Activated CD4-positive, alpha-beta memory T cell treated with anti-CD3 and anti-CD28 coated beads for 36 hours (primary cell): ENCODE measurements at regions not wholly inside any gene's neighbourhood (a gene's known extent, or its start where the extent isn't known, plus 50 kb on each side); places are given as distances from the start of the nearest gene placed in this dataset.
A peak's percentile ranks its signal among the peaks of the same experiment; 100 is the strongest.
"Not testable (repeated sequence)": the region's sequence is repeated elsewhere in the genome, so short reads cannot be mapped to it uniquely, and the experiment has no call there.

Experiments
- CTCF ChIA-PET: fragments of 350-600 bp; sonication (Branson Sonifier 250); formaldehyde crosslinking; loops from one replicate; lab custom pipeline; 2021; ENCODE audit warnings: antibody characterized with exemption, inconsistent platforms; lab: Charles Lee
- POLR2A ChIA-PET: fragments of 350-600 bp; sonication (Branson Sonifier 250); formaldehyde crosslinking; loops from one replicate; lab custom pipeline; 2021; ENCODE audit warnings: antibody characterized with exemption; lab: Charles Lee
- DNase-seq: peaks from one replicate; pipeline ENCODE4 v3.0.0-alpha.2; 2020
- H3K27ac Mint-ChIP-seq: one replicate; pipeline ENCODE4 v1.8.0; 2021; ENCODE audit warnings: mixed read lengths
- H3K27me3 Mint-ChIP-seq: one replicate; pipeline ENCODE4 v1.8.0; 2021; ENCODE audit warnings: mixed read lengths
- H3K36me3 Mint-ChIP-seq: one replicate; pipeline ENCODE4 v1.8.0; 2021; ENCODE audit warnings: mixed read lengths
- H3K4me1 Mint-ChIP-seq: one replicate; pipeline ENCODE4 v1.8.0; 2021; ENCODE audit warnings: low read depth, mixed read lengths
- H3K4me3 Mint-ChIP-seq: one replicate; pipeline ENCODE4 v1.8.0; 2021; ENCODE audit warnings: mild to moderate bottlenecking, mixed read lengths
- H3K9me3 Mint-ChIP-seq: one replicate; pipeline ENCODE4 v1.8.0; 2021; ENCODE audit warnings: mixed read lengths
- intact Hi-C: fragments of 100-400 bp; cut with micrococcal nuclease; formaldehyde crosslinking; loops from one replicate; pipeline ENCODE4 v1.15.1; 2023

- ChIA-PET CTCF (no interaction called here), POLR2A (no interaction called here)
- Mint-ChIP-seq H3K36me3 (peaks cover 6% of the 10 kb centered on the region), H3K27ac (no peak overlapping the region), H3K27me3 (peaks cover 15% of the 10 kb centered on the region), H3K9me3 (peaks cover 22% of the 10 kb centered on the region), H3K4me3 (no peak overlapping the region), H3K4me1 (no peaks in the 10 kb centered on the region)
- intact Hi-C loops: no loop called here
- no peak for DNase-seq
Measured at GRCh38 chr1:157213836-157214235, 75.6 kb upstream of the ETV3 start.

DNA sequence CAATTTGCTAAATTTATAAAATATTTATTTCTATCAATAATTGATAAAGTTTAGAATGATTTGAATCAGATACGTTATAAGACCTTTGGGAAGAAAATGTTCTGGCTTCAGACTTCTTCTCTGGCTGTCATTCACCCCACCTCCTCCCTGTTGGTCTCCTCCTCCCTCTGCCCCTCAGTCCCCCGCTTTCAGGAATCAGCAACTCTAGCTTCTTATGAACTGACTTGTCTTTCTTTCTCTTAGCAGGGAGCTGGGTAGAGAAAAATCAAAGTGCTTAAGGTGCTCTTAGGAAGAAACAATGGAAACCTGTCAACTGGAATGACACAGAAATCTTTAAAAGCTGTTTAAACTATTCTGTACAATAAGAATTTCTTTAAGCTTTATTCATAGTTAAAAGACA lies 71.3 kb upstream of the ETV3 start:
- ChIA-PET POLR2A (no interaction called here), CTCF (no interaction called here)
- Mint-ChIP-seq H3K27ac (no peak overlapping the region), H3K27me3 (peaks cover 14% of the 10 kb centered on the region), H3K4me1 (no peaks in the 10 kb centered on the region), H3K36me3 (peaks cover 6% of the 10 kb centered on the region), H3K4me3 (no peak overlapping the region), H3K9me3 (peaks cover 15% of the 10 kb centered on the region)
- no peak for DNase-seq
- intact Hi-C loops: no loop called here

- intact Hi-C loops, DNase-seq, H3K27ac Mint-ChIP-seq, POLR2A ChIA-PET, H3K36me3 Mint-ChIP-seq, H3K27me3 Mint-ChIP-seq, H3K4me3 Mint-ChIP-seq, H3K4me1 Mint-ChIP-seq, H3K9me3 Mint-ChIP-seq: not testable (repeated sequence)
- CTCF ChIA-PET: interaction anchor here (0.9 kb wide), 1 partner anchor 10 kb away, joined by 4 read pairs; no protein-coding TSS in a partner anchor
Measured at GRCh38 chr1:157205982-157206381, 67.8 kb upstream of the ETV3 start.

DNA sequence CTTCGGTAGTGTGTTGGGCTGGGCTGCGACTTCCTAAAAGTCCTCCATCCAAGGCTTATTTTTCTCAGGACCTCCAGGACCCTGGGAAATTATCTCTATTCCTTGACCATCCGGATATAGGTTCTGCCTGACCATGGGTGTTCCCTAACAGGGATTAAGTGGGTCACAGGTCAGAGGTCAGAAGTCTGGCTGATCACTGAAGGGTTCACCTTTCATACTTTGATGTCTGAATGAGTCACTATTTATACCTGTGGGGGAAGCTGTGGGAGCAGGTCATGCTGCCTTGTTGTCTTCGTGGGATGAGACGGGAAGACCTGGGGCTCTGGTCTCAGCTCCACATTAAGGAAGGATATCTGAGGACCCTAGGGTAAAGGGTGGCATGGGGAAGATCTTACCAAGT lies 65.0 kb upstream of the ETV3 start:
- POLR2A ChIA-PET: no interaction called here

GRCh38 chr1:157202331-157202730 lies 64.1 kb upstream of the ETV3 start:
- peaks cover 5% of the 10 kb centered on the region for H3K27me3 Mint-ChIP-seq
- ChIA-PET CTCF (interaction anchor here (1.0 kb wide), 1 partner anchor 293 kb away, joined by 3 read pairs; no protein-coding TSS in a partner anchor), POLR2A (no interaction called here)
- no peak overlapping the region for H3K4me3 Mint-ChIP-seq
- H3K36me3 Mint-ChIP-seq: no peaks in the 10 kb centered on the region
- no peak overlapping the region for H3K27ac Mint-ChIP-seq
- intact Hi-C loops: loop anchor here (5.0 kb wide), 1 partner anchor 170 kb away; no protein-coding TSS in a partner anchor
- no peak for DNase-seq
- H3K9me3 Mint-ChIP-seq: no peaks in the 10 kb centered on the region
- H3K4me1 Mint-ChIP-seq: no peaks in the 10 kb centered on the region

More for the DNA sequence above, 65.0 kb upstream of the ETV3 start:
- Mint-ChIP-seq H3K4me3 (no peak overlapping the region), H3K9me3 (no peaks in the 10 kb centered on the region), H3K27ac (no peak overlapping the region), H3K4me1 (no peaks in the 10 kb centered on the region), H3K27me3 (peaks cover 5% of the 10 kb centered on the region), H3K36me3 (no peaks in the 10 kb centered on the region)
- CTCF ChIA-PET: no interaction called here
- intact Hi-C loops: loop anchor here (5.0 kb wide), 1 partner anchor 169 kb away; no protein-coding TSS in a partner anchor
- DNase-seq: no peak

DNA sequence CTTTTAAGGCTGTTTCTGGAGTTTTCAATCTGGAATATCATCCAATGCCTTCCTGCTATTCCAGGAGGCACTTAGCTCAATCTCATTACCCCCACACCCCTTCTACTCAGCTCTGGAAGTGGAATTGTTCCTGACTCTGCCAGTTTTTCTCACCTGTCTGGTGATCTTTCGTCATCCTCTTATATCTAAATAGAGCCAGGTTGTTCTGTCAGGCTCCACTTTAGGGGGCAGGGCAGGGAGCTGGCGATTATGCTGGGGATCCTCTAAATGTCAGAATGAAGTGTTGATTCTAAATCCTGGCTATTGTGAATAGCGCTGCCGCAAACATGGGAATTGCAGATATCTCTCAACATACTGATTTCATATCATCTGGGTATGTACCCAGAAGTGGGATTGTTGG lies 63.6 kb upstream of the ETV3 start:
- CTCF ChIA-PET: interaction anchor here (1.0 kb wide), 1 partner anchor 294 kb away, joined by 3 read pairs; no protein-coding TSS in a partner anchor

GRCh38 chr1:157200451-157200850 lies 62.3 kb upstream of the ETV3 start:
- ChIA-PET CTCF (no interaction called here), POLR2A (no interaction called here)
- Mint-ChIP-seq H3K4me1 (no peaks in the 10 kb centered on the region), H3K4me3 (no peak overlapping the region), H3K27ac (no peak overlapping the region), H3K9me3 (no peaks in the 10 kb centered on the region), H3K27me3 (peaks cover 11% of the 10 kb centered on the region), H3K36me3 (no peaks in the 10 kb centered on the region)
- no peak for DNase-seq
- intact Hi-C loops: loop anchor here (5.0 kb wide), 1 partner anchor 172 kb away; no protein-coding TSS in a partner anchor

More for the DNA sequence above, 63.6 kb upstream of the ETV3 start:
- no peaks in the 10 kb centered on the region for H3K9me3 Mint-ChIP-seq
- H3K4me3 Mint-ChIP-seq: no peak overlapping the region
- DNase-seq: no peak
- intact Hi-C loops: loop anchor here (5.0 kb wide), 1 partner anchor 171 kb away; no protein-coding TSS in a partner anchor
- H3K27me3 Mint-ChIP-seq: peaks cover 5% of the 10 kb centered on the region
- no peaks in the 10 kb centered on the region for H3K36me3 Mint-ChIP-seq
- no peak overlapping the region for H3K27ac Mint-ChIP-seq
- POLR2A ChIA-PET: no interaction called here
- H3K4me1 Mint-ChIP-seq: no peaks in the 10 kb centered on the region

DNA sequence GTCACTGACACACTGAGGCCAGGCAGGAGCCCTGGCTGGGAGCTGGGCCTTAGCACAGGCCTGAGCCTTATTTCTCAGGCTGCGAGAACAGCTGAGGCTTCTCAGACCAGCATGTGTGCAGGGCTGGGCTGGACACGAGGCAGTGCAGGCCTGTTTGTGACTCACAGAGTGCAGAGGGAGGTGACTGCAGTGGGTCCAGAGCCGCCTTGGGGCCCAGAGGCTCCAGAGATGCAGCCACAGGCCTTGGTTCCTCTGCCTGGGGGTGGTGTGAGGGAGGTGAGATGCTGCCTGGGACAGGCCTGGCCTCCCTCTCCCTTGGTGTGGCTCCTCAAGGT lies 61.2 kb upstream of the ETV3 start:
- H3K9me3 Mint-ChIP-seq: no peaks in the 10 kb centered on the region
- no peaks in the 10 kb centered on the region for H3K4me1 Mint-ChIP-seq
- CTCF ChIA-PET: no interaction called here
- H3K27me3 Mint-ChIP-seq: peaks cover 13% of the 10 kb centered on the region
- no peaks in the 10 kb centered on the region for H3K36me3 Mint-ChIP-seq
- no peak overlapping the region for H3K27ac Mint-ChIP-seq
- H3K4me3 Mint-ChIP-seq: no peak overlapping the region
- no peak for DNase-seq
- intact Hi-C loops: no loop called here
- POLR2A ChIA-PET: no interaction called here

DNA sequence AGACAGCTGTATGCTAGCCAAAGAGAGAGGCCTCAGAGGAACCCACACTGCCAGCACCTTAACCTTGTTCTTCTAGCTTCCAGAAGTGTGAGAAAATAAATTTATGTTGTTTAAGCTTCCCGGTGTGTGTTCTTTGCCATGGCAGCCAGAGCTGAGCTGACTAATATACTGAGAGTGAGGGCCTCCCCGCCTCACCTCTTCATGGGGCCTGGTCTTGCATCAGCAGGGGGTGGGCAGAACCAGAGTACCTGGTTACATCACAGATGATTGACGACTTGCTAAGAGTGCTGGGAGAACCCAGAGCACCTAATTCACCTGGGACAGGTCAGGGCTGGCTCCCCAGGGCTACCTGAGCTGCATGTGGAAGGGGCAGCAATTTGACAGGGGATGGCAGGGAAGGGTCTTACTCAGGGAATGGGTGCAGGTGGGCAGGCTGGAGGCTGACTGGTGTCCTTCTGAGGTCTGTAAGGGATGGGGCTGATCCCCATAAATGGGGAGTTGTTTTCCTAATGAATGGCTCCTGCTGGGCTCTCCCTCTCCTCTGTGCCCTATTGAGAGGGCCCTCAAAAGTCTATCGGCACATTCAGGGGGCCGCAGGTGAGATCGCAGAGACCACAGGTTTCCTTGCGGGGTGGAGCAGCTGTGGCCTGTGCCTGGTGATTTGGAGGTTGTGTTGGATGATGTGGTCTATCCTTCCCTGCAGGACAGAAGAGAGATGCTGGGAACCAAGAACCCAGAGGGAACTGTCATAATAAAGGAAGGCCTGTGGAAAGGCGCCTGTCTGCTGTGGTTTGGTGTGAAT lies 60.6 kb upstream of the ETV3 start:
- CTCF ChIA-PET: interaction anchor here (0.7 kb wide), 1 partner anchor 9 kb away, joined by 3 read pairs; no protein-coding TSS in a partner anchor
- Mint-ChIP-seq H3K9me3 (no peaks in the 10 kb centered on the region), H3K27me3 (peaks cover 16% of the 10 kb centered on the region), H3K4me1 (peaks cover 2% of the 10 kb centered on the region), H3K36me3 (no peaks in the 10 kb centered on the region), H3K4me3 (no peak overlapping the region), H3K27ac (no peak overlapping the region)
- POLR2A ChIA-PET: no interaction called here
- DNase-seq: peak; percentile 23
- intact Hi-C loops: no loop called here

DNA sequence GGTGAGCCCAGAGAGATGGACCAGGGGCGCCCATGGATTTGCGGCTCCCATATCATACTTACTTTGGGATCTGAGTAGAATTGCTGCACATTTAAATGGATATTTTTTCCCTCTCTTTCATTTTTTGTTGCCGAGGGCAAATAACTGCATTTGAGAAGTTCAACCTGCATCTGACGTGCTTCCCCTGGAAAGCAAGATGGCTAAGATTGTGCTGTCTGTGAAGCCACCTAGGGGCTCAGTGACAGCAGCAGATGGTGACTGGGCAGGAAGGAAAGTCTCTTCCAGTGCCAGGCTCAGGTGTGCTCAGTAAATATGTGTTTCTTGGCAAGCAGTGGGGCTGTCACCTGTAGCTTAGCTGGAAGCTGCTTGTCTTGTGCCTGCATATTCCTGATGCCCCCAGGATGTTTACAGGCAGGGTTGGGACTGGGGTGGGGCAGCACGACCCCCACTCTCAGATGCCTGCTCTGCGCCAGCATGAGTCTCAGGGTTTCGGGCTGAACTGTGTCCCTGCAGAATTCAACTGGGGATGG lies 59.8 kb upstream of the ETV3 start:
- ChIA-PET POLR2A (no interaction called here), CTCF (interaction anchor here (0.7 to 1.7 kb wide), 2 partner anchors 10 to 108 kb away, joined by 3 to 4 read pairs; no protein-coding TSS in a partner anchor)
- intact Hi-C loops: no loop called here
- DNase-seq: no peak
- Mint-ChIP-seq H3K9me3 (no peaks in the 10 kb centered on the region), H3K27me3 (peaks cover 17% of the 10 kb centered on the region), H3K27ac (no peak overlapping the region), H3K4me3 (no peak overlapping the region), H3K36me3 (no peaks in the 10 kb centered on the region), H3K4me1 (peaks cover 3% of the 10 kb centered on the region)

- peaks cover 21% of the 10 kb centered on the region for H3K27me3 Mint-ChIP-seq
- intact Hi-C loops, POLR2A ChIA-PET, DNase-seq, H3K4me1 Mint-ChIP-seq, H3K9me3 Mint-ChIP-seq, H3K27ac Mint-ChIP-seq, H3K4me3 Mint-ChIP-seq, H3K36me3 Mint-ChIP-seq: not testable (repeated sequence)
- CTCF ChIA-PET: interaction anchor here (0.6 to 2.7 kb wide), 13 partner anchors 10 to 298 kb away, joined by 3 to 15 read pairs (median 3); no protein-coding TSS in a partner anchor
Measured at GRCh38 chr1:157196670-157197456, 58.7 kb upstream of the ETV3 start.

DNA sequence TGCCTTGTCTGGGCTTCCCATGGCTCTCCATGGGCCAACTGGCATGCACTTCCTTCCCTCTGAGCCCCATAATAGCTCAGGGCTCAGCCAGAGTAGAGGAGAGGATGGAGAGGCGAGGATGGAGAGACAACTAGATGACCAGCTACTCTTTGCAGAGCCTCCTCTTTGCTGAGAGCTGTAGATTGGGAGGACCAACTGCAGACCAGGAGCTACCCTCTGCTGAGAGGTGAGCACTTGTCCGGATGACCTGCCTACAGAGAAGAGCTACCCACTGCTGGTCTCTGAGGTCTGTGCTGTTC lies 58.0 kb upstream of the ETV3 start:
- intact Hi-C loops: no loop called here
- H3K27ac Mint-ChIP-seq: no peak overlapping the region
- DNase-seq: no peak

More for the DNA sequence above, 58.0 kb upstream of the ETV3 start:
- peaks cover 23% of the 10 kb centered on the region for H3K27me3 Mint-ChIP-seq
- peaks cover 3% of the 10 kb centered on the region for H3K4me1 Mint-ChIP-seq
- ChIA-PET CTCF (interaction anchor here (0.6 to 2.7 kb wide), 14 partner anchors 10 to 299 kb away, joined by 3 to 15 read pairs (median 3); no protein-coding TSS in a partner anchor), POLR2A (no interaction called here)
- H3K4me3 Mint-ChIP-seq: no peak overlapping the region
- no peaks in the 10 kb centered on the region for H3K36me3 Mint-ChIP-seq
- H3K9me3 Mint-ChIP-seq: no peaks in the 10 kb centered on the region
